Fibroblast of gingiva (primary cell): ENCODE measurements at regions not wholly inside any gene's neighbourhood (a gene's known extent, or its start where the extent isn't known, plus 50 kb on each side); places are given as distances from the start of the nearest gene placed in this dataset.
"Not testable (repeated sequence)": the region's sequence is repeated elsewhere in the genome, so short reads cannot be mapped to it uniquely, and the experiment has no call there.

ENCODE experiments used
- DNase-seq: peaks from one replicate; pipeline ENCODE4 v3.0.0-alpha.2; 2011; ENCODE audit warnings: low read depth

DNA sequence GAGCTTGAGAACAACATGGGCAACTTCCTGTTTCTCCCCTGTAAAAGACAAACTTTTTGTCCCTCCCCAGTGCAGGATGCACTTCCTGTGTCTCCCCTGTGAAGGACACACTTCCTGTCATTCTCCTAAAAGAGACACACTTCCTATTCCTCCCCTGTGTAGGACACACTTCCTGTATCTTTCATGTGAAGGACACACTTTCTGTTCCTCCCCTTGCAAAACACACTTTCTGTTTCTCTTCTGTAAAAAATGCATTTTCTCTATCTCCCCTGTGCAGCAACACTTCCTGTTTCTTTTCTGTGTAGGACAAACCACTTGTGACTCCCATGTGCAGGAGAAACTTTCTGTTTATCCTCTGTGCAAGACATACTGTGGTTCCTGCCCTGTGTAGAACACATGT, 488.6 kb upstream of the USP9Y start:
- no peak for DNase-seq

DNA sequence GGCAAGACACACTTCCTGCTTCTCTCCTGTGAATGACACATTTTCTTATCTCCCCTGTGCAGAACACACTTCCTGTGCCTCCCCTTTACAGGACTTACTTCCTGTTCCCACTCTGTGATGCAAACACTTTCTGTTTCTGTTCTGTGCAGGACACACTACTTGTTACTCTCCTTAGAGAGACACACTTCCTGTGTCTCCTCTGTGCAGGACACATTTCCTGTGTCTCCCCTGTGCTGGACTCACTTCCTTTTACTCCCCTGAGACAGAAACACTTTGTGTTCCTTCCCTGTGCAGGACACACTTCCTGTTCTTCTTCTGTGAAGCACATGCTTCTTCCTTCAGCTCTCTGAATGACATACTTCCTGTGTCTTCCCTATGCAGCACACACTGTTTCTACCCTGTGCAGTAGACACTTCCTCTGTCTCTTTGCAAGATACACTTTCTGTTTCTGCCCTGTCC, 485.4 kb upstream of the USP9Y start:
- DNase-seq, result no peak

DNA sequence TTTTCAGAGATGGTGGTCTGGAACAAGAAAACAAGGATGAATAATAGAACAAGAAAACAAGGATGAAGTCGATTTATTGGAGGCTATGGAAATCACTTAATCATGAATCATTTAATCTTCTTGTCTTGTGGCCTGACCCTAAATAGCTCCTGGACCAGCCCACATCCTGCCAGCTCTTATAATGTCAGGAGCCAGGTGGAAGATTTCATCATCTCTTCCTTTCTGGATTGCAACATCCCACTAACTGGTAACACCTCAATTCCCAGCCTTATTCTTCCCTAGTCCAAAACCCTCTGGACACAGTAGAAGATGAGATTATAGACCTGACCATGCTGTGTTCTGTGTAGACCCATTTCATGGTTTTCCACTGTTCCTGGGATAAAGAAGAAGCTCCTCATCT, 470.1 kb upstream of the USP9Y start:
- no peak for DNase-seq

DNA sequence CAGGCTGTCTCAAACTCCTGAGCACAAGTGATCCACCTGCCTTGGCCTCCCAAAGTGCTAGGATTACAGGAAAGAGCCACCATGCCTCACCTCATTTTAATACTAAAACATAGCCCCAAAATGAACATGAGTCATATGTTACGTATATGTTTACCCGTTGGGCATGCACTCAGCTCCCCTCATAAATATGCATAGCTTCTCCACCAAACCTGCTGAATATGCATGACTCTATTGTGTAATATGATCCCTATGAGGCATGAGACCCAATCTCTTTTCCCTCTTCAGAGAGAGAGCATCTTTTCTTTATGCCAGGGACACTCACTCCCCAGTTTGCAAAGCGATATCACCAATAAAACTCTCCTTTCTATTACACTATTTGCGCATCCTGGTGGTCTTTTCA, 464.6 kb upstream of the USP9Y start:
- DNase-seq, result no peak

DNA sequence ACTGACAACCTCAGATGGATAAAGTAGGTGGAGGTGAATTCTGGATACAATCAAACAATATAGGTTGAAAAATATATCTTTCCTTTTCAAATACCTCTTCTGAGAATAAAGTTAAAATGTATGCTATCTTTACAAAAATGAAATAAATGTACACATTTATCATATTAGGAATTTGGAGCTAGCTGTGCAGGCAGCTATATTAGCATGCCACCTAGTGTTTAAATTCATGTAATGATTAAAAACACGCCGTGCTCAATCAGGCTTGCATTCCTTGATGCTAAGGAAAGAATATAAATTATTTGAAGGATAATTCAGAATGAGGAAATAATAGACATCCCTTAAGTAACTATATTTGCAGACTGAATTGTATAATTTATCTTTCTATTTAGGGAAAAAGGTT, 460.7 kb upstream of the USP9Y start:
- DNase-seq, result not testable (repeated sequence)

DNA sequence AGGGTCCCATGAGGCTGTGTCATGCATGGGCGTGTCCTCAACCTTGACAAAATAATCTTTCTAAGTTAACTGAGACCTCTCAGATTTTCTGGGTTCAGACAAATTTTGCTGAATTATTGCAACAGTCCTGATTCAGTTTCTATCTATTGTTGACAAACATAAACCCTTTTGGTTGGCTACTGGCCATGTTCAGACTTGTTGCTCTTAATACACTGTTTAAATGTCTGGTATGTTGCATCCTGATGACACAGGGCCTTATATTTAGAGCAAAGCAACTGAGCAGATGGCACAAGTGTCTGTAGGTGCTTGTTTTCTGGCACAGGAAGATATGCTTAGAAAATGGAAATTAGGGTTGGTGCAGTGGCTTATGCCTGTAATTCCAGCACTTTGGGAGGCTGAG, 456.9 kb upstream of the USP9Y start:
- DNase-seq, result no peak

DNA sequence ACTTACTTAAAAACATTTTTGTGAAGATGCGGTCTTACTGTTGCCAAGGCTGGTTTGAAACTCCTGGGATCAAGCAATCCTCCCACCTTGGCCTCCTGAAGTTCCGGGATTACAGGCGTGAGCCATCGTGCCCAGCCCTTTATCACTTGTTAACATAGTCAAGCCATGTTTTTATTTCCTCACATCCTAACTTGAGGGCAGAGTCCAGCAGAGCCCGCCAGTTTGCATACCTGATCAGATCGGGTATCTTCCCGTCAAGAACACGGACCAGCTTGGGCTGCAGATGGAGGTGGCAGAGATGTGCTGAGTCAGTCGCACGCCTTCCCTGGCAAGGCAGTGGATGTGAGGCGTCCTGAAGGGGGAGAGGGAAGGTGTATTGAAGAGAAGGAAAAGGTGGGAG, 447.3 kb upstream of the USP9Y start:
- no peak for DNase-seq

DNA sequence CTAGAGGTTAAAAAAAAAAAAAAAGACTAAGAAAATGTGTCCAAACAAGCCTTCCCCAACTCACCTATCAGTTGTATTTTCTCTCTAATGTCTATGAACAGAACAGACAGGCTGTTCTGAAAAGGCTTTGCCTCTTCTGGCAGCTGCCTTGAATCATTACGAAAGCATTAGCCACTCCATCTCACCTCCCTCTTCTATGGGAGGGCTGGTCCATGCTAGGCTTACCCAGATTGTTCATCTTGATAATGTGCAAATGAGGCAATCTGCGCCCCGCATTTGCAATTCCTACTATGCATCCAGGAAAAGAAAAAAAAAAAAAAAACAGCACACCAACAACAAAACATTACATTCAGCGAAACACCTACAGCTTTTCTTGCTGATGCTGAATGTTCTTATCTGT, 429.9 kb upstream of the USP9Y start:
- no peak for DNase-seq

DNA sequence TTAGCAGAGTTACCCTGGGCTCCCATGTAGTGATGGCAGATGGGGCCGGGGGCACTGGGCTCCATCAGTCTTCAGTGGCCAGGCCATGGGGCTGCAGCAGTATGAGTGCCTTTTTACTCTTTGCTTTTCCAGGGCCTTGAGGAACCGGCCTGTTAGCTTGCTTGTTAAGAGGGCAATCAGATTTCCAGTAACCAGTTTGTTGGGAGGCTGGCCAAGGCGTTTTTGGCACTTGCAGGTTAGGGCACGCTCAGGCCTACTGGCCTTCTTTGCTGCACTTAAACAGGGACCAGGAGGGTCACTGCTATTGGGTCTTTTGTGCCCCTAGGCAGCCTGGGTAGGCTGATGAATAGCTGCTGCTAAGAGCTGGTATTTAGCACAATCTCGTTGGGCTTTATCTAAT, 415.4 kb upstream of the USP9Y start:
- no peak for DNase-seq

DNA sequence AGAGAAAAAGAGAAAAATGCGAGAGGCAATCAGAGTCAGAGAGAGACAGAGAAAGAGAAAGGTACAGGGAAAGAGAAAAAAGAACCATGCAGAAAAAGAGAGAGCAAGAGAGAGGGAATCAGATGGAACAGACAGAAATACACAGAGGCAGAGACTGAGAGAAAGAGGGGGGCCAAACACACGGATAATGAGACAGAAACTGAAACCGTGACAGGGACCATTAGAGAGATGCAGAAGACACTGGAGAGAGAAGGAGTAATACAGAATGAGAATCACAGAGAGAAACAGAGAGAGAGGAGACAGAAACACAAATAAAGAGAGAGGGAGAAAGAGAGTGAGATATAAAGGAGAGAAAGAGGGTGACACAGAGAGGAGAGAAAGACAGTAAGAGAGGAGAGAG, 412.1 kb upstream of the USP9Y start:
- no peak for DNase-seq

DNA sequence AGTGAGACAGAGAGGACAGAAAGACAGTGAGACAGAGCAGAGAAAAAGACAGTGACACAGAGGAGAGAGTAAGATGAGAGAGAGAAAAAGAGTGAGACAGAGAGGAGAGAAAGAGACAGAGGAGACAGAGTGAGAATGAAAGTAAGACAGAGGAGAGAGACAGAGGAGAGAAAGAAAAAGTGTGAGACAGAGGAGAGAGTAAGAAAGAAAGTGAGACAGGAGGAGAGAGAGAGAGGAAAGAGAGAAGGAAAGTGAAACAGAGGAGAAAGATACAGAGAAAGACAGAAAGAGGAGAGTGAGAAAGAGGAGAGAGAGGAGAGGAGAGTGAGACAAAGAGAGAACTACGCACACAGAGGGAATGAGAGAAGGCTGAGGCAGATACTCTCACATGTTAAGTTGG, 411.6 kb upstream of the USP9Y start:
- DNase-seq, result no peak

DNA sequence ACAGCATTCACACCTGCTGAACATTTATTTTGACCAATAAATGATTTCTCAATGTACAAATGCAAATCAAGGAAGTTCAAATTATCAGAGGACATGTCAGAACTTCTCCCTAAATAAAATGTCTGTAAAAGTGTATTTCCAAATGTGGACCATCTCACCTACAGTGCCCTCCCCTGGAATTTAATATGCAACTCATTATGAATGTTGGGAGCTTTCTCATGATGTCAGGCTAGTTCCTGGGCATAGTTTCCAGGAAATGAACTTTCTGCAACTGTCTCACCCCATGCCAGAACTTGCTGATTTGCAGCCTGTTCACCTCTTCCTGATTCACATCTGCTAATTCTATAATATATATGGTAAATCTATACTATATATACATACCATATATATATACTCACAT, 408.5 kb upstream of the USP9Y start:
- DNase-seq, result no peak

DNA sequence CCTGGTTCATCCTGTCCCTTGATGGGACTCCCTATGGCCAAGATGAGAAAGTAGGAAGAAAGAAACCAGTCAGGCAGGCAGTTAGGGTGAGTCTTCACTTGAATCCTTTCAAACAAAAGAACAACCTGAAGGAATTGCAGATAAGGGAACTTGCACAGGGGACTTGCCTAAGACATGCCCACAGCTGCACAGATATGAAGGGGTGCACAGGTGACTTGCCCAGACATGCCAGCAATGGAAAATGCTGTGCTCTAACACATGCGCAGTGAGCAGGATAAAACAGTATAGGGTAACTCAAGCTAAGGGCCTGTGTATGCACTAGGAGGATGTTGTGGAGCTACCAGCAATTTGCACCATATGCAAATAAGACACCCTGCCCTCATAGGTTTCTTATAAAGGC, 404.6 kb upstream of the USP9Y start:
- no peak for DNase-seq

DNA sequence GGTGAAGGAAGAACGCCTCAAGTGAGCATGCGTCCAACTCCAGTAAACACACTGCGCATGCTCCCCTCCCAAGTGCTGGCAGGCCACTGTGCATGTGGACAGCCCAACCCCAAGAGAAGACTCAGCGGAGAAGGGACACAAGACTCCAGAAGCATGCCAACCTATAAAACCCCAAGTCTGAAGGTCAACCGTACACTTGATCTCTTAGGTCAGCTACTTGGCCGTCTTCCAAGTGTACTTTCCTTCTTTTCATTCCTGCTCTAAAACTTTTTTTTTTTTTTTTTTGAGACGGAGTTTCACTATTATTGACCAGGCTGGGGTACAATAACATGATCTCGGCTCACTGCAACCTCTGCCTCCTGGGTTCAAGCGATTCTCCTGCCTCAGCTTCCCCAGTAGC, 401.2 kb upstream of the USP9Y start:
- not testable (repeated sequence) for DNase-seq

DNA sequence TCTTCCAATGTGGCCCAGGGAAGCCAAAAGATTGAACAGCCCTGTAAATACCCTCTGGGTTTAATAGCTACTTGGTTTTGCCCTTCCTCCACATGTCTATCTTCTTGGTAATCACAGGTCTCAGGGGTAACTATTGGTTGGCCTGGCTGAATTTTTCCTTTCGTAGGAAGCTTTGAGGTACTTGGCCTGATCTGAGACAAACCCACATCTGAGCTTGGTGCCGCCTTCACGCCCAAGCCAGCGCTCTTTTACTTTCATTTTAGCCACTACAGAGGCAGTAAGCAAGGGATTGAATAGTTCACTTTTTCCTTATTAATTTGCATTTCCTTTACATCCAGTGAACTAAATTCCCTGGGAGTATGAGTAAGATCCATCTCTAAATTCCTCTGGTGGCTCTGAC, 397.6 kb upstream of the USP9Y start:
- DNase-seq, result no peak

DNA sequence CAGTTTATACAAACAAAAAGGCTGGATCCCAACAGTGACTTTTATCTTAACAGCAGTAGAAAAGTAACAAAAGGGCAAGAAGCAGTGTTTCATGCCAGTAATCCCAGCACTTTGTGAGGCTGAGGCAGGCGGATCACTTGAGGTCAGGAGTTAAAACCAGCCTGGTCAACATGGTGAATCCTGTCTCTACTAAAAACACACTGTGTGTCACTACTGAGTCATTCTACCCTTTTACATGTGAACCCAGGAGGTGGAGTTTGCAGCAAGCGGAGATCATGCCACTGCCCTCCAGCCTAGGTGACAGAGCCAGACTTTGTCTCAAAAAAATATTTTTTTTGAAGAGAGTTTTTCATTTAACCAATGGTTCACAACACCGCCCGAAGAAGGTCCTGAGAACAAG, 395.6 kb upstream of the USP9Y start:
- DNase-seq, result no peak

DNA sequence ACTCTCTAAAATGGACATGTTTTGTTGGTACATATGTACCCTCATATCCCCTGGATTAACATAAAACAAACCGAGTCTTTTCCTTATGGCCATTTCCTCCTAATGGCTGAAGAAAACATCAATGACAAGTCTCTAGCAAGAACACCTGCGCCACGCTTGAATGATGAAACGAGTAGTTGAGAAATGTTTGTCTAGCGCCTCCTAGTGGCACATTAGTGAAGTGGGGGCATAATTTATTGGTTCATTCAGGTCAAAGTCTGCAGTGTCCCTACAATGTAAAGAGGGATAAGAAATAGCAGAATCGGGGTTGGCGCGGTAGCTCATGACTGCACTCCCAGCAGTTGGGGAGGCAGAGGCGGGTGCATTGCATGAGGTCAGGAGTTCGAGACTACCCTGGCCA, 391.8 kb upstream of the USP9Y start:
- no peak for DNase-seq

DNA sequence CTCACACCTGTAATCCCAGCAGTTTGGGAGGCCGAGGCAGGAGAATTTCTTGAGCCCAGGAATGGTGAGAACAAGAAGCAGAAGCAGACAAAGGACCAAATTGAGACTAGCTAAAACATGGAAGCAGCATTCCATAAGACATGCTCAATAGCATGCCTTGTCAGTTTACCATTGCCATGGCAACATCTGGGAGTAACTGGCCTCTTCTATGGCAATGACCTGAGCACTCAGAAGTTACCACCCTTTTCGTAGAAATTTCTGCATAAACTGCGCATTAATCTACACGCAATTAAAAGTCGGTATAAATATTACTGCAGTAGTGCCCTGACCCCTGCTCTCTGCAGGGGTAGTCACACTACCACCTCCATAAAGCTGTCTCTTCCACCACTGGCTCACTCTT, 390.2 kb upstream of the USP9Y start:
- DNase-seq, result no peak

DNA sequence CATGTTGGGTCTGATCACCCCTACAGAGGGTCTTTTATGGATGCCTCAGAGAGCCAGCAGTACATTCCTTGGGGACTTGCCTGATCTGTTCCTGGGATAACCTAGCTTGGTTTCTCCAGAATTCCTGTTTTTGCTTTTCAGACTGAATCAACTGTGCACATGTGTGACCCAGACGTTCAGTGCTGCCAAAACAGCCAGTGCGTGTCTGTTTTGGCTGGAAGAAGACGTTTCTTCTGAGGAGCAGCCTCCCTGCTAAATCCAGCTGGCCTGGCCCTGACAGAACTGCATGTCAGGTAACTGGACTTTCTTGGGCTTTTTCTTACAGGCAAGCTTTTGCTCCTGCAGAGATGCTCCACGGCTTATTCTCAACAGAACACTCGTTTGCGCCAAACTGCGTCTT, 373.3 kb upstream of the USP9Y start:
- DNase-seq, result no peak

DNA sequence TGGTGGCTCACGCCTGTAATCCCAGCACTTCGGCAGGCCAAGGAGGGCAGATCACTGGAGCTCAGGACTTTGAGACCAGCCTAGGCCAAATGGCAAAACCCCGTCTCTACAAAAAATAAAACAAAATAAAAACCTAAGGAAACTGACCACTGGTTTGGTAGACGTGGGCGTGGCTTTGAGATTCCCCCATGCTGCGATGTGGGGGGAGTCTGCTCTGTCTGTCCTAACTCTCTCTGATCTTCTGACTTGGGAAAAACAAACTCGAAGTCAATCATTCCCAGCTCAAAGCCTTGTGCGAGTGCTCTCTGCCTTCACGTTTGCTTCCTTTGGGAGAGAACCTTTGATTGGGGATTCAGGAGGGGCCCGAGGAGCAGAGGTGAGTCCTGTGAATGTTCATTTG, 369.1 kb upstream of the USP9Y start:
- DNase-seq, result not testable (repeated sequence)

DNA sequence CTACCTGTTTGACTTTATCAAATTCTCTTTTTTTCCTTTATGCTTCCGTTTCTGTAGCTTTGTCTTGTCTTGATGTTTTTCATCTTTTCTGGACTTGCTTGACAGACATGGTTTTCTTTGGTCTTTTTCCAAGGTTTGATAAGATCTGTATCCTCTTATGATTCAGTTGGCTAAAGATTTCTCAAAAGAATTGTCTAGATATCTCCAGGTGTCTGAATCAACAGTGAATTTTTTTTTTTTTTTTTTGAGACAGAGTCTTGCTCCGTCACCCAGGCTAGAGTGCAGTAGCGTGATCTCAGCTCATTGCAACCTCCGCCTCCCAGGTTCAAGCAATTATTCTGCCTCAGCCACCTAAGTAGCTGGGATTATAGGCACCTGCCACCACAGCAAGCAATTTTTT, 357.8 kb upstream of the USP9Y start:
- no peak for DNase-seq

DNA sequence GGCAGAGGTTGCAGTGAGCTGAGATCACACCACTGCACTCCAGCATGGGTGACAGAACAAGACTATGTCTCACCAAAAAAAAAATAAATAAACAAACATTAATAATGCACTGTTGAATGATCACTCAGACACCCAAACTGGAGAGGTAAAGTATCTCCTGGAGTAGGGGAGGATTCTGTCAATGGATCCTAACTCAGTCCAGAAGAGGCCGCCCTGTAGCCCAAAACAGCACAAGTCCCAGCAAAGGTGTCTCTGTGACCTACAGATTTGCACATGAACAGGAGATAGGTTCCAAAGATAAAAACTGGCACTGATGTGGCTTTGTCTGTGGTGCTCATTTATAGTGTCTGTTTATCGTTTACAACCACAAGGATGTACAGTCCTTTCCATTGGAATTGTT, 352.9 kb upstream of the USP9Y start:
- DNase-seq, result no peak

DNA sequence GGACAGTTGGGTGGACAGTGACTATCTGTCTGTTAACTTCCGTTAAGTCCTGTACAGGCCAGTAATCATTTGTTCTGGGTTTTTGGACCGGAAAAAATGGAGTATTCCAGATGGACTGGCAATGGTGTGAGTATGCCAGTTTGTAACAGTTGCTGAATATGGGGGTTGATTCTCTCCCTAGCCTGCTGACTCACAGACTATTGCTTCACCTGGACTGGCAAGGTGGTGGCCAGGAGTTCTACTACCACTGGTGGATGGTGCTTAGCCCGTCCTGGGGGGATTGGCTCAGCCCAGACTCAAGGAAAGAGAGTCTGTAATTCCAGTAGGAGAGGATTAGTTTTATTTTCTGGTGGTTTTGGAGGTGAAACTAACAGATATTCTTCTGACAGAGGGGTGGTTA, 343.8 kb upstream of the USP9Y start:
- DNase-seq, result no peak

DNA sequence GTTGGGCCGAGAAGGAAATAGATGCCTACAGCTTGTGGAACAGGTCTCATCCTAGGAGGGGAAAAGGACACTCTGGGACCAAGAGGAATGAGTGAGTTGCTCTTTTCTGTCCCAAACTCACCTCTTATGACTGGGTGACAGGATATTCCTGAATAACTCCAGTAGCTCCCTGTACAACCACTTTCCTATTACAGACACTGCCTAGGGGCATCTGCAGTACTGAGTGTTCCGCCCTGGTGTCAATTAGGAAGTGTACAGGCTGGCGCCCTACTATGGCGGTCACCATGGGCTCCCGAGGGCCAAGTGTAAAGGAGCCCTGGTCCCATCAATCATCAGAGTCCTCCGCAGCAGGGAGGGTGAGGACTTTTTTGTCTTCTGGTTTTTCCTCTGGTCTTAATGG, 343.4 kb upstream of the USP9Y start:
- DNase-seq, result no peak

DNA sequence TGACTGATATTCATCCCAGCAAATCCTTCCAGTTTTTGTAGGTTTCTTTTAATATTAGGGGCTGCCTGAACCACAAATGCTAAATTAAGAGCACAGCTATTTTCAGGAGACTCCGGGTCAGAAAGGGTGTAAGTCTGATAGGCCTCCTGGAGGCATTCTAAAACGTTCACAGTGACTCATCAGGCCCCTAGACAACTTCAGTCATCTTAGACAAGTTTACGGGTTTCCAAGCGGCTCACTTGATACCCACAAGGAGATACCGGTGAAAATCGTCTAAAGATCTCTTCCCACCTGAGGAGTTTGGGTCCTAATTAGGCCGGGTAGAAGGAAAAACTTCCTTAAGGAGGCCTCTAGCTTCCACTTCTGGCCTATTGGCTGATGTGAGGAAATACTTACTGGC, 342.7 kb upstream of the USP9Y start:
- no peak for DNase-seq
